DMS 273 (cell line): ENCODE measurements at regions not wholly inside any gene's neighbourhood (a gene's known extent, or its start where the extent isn't known, plus 50 kb on each side); places are given as distances from the start of the nearest gene placed in this dataset.
"Not testable (repeated sequence)": the region's sequence is repeated elsewhere in the genome, so short reads cannot be mapped to it uniquely, and the experiment has no call there.

Experiments
- DNase-seq: peaks from one replicate; lab custom pipeline; 2025; ENCODE audit not compliant: unreplicated experiment; lab: John Stamatoyannopoulos, UW

GRCh38 chr2:150681120-150681804, 193.8 kb upstream of the RND3 start:
- no peak for DNase-seq

GRCh38 chr2:150679456-150680120, 192.1 kb upstream of the RND3 start:
- DNase-seq = no peak

GRCh38 chr2:150677551-150677950, 190.1 kb upstream of the RND3 start:
- DNase-seq = no peak

- DNase-seq = no peak
Observed at GRCh38 chr2:150676747-150677383, 189.4 kb upstream of the RND3 start.

- DNase-seq = no peak
Observed at GRCh38 chr2:150675807-150676206, 188.3 kb upstream of the RND3 start.

GRCh38 chr2:150674283-150674682, 186.8 kb upstream of the RND3 start:
- DNase-seq = no peak

- no peak for DNase-seq
Observed at GRCh38 chr2:150672311-150672710, 184.8 kb upstream of the RND3 start.

- no peak for DNase-seq
Observed at GRCh38 chr2:150669492-150669891, 182.0 kb upstream of the RND3 start.

GRCh38 chr2:150667039-150667438, 179.6 kb upstream of the RND3 start:
- DNase-seq = not testable (repeated sequence)

GRCh38 chr2:150663143-150663542, 175.7 kb upstream of the RND3 start:
- no peak for DNase-seq

- DNase-seq = no peak
Observed at GRCh38 chr2:150656002-150656401, 168.5 kb upstream of the RND3 start.

GRCh38 chr2:150653351-150653750, 165.9 kb upstream of the RND3 start:
- DNase-seq = no peak

- DNase-seq = no peak
Observed at GRCh38 chr2:150647943-150648342, 160.5 kb upstream of the RND3 start.

GRCh38 chr2:150646746-150647145, 159.3 kb upstream of the RND3 start:
- DNase-seq = no peak

GRCh38 chr2:150644298-150645067, 157.0 kb upstream of the RND3 start:
- DNase-seq = no peak

- no peak for DNase-seq
Observed at GRCh38 chr2:150643114-150643725, 155.8 kb upstream of the RND3 start.

- DNase-seq = no peak
Observed at GRCh38 chr2:150640039-150640438, 152.6 kb upstream of the RND3 start.

GRCh38 chr2:150639383-150639782, 151.9 kb upstream of the RND3 start:
- no peak for DNase-seq

- DNase-seq = no peak
Observed at GRCh38 chr2:150631236-150631821, 143.9 kb upstream of the RND3 start.

- no peak for DNase-seq
Observed at GRCh38 chr2:150630587-150631235, 143.2 kb upstream of the RND3 start.
